Smooth muscle cell (in vitro differentiated cells): ENCODE measurements at regions not wholly inside any gene's neighbourhood (a gene's known extent, or its start where the extent isn't known, plus 50 kb on each side); places are given as distances from the start of the nearest gene placed in this dataset.

Experiments
- DNase-seq: peaks from one replicate; lab custom pipeline; 2025; ENCODE audit not compliant: unreplicated experiment; lab: John Stamatoyannopoulos, UW
- H2AFZ ChIP-seq: fragments of 200-600 bp; sonication (generic); 2 replicates; pipeline ENCODE4 v1.6.0; 2016; ENCODE audit warnings: antibody characterized with exemption, low read depth, mild to moderate bottlenecking
- H3F3A ChIP-seq: fragments of 200-600 bp; sonication (generic); 2 replicates; pipeline ENCODE4 v1.6.0; 2017; ENCODE audit warnings: antibody characterized with exemption, low read depth
- H3K27ac ChIP-seq: fragments of 200-600 bp; sonication (generic); 2 replicates; pipeline ENCODE4 v1.5.1; 2016; ENCODE audit warnings: low read depth, mild to moderate bottlenecking
- H3K27me3 ChIP-seq: fragments of 200-600 bp; sonication (generic); 2 replicates; pipeline ENCODE4 v1.6.1; 2016; ENCODE audit warnings: low read depth, mild to moderate bottlenecking
- H3K36me3 ChIP-seq: fragments of 200-600 bp; sonication (generic); 2 replicates; pipeline ENCODE4 v1.5.1; 2016; ENCODE audit warnings: low read depth
- H3K4me1 ChIP-seq: fragments of 200-600 bp; sonication (generic); 2 replicates; pipeline ENCODE4 v1.5.1; 2016; ENCODE audit warnings: low read depth
- H3K4me2 ChIP-seq: fragments of 200-600 bp; sonication (generic); 2 replicates; pipeline ENCODE4 v1.6.0; 2016; ENCODE audit warnings: mild to moderate bottlenecking
- H3K4me3 ChIP-seq: fragments of 200-600 bp; sonication (generic); 2 replicates; pipeline ENCODE4 v1.5.1; 2016; ENCODE audit warnings: mild to moderate bottlenecking
- H3K79me2 ChIP-seq: fragments of 200-600 bp; sonication (generic); 2 replicates; pipeline ENCODE4 v1.6.0; 2016; ENCODE audit warnings: low read depth, mild to moderate bottlenecking
- H3K9ac ChIP-seq: fragments of 200-600 bp; sonication (generic); 2 replicates; pipeline ENCODE4 v1.6.0; 2016; ENCODE audit warnings: low read depth
- H3K9me3 ChIP-seq: fragments of 200-600 bp; sonication (generic); replicated peaks from 2 replicates; pipeline ENCODE4 v1.5.1; 2016; ENCODE audit warnings: low read depth
- H4K20me1 ChIP-seq: fragments of 200-600 bp; sonication (generic); 2 replicates; pipeline ENCODE4 v1.6.0; 2016; ENCODE audit warnings: low read depth
- WGBS: methylation state at CpG from one replicate; pipeline ENCODE4 v1.1.7; 2016; ENCODE audit warnings: low lambda C conversion rate; 5-methylcytosine and 5-hydroxymethylcytosine counted together
- TF ChIP-seq, protein P1 (sequence below): fragments of 200-600 bp; sonication (generic); IDR thresholded peaks from 2 replicates; pipeline ENCODE4 v1.5.1; 2017; ENCODE audit warnings: borderline replicate concordance, mild to moderate bottlenecking, antibody characterized with exemption; ENCODE audit not compliant: insufficient read depth, poor library complexity, severe bottlenecking

DNA sequence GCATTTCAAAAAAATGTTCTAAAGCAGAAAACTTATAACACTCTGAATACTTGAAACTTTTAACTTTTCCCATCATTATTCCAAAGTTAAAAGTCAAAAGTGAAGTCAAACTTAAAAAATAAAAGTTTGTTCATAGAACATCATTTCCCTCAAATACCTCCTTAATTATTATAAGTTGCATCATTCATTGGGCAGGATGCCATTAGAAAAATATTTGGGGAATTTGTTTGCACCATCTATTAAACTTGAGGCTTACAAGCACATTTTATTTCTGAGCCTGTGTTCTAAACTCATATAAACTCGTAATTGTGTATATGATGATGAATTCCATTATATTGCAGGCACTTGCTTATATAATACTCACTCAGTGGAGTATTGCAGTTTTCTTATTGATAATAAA, 588.0 kb upstream of the NRXN1 start:
- no peak overlapping the region for H2AFZ ChIP-seq
- no peaks in the 10 kb centered on the region for H3K27me3 ChIP-seq
- 95% methylated on average over 1 of the region's 1 CpG for WGBS
- H3K27ac ChIP-seq: no peak overlapping the region
- no peaks in the 10 kb centered on the region for H4K20me1 ChIP-seq
- no peaks in the 10 kb centered on the region for H3K36me3 ChIP-seq
- no peak overlapping the region for H3K9ac ChIP-seq
- no peaks in the 10 kb centered on the region for H3F3A ChIP-seq
- no peaks in the 10 kb centered on the region for H3K79me2 ChIP-seq
- H3K4me3 ChIP-seq: no peak overlapping the region
- H3K9me3 ChIP-seq: no peaks in the 10 kb centered on the region
- no peak for DNase-seq
- no peaks in the 10 kb centered on the region for H3K4me1 ChIP-seq
- TF ChIP-seq, protein P1, sequence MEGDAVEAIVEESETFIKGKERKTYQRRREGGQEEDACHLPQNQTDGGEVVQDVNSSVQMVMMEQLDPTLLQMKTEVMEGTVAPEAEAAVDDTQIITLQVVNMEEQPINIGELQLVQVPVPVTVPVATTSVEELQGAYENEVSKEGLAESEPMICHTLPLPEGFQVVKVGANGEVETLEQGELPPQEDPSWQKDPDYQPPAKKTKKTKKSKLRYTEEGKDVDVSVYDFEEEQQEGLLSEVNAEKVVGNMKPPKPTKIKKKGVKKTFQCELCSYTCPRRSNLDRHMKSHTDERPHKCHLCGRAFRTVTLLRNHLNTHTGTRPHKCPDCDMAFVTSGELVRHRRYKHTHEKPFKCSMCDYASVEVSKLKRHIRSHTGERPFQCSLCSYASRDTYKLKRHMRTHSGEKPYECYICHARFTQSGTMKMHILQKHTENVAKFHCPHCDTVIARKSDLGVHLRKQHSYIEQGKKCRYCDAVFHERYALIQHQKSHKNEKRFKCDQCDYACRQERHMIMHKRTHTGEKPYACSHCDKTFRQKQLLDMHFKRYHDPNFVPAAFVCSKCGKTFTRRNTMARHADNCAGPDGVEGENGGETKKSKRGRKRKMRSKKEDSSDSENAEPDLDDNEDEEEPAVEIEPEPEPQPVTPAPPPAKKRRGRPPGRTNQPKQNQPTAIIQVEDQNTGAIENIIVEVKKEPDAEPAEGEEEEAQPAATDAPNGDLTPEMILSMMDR: no peak
- H3K4me2 ChIP-seq: no peak overlapping the region

DNA sequence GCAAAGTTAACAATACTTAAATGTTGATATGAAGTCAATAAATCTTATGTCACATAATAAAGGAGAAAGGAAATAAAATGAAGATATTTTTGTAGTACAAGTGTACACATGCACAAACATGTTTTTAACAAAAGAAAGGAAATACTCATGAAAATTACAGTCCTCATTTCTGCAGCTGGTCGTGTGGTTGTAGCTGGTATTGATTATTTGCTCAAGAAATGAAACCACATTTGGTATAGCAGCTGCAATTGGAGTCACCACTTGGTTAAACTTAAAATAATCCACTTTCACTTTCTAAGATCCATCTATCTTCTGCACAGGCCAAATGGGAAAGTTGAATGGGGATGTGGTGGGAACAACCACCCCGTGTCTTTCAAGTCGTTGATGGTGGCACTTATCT, 580.5 kb upstream of the NRXN1 start:
- H3K27me3 ChIP-seq: no peaks in the 10 kb centered on the region
- WGBS: 90% methylated on average over 3 of the region's 3 CpGs
- no peaks in the 10 kb centered on the region for H3K36me3 ChIP-seq
- TF ChIP-seq, protein P1: no peak
- peaks cover 8% of the 10 kb centered on the region for H3K9me3 ChIP-seq
- no peaks in the 10 kb centered on the region for H3F3A ChIP-seq
- no peak overlapping the region for H3K4me3 ChIP-seq
- no peak overlapping the region for H3K9ac ChIP-seq
- no peaks in the 10 kb centered on the region for H3K79me2 ChIP-seq
- no peak for DNase-seq
- H3K27ac ChIP-seq: no peak overlapping the region
- H3K4me1 ChIP-seq: no peaks in the 10 kb centered on the region
- H3K4me2 ChIP-seq: no peak overlapping the region
- no peaks in the 10 kb centered on the region for H4K20me1 ChIP-seq
- no peak overlapping the region for H2AFZ ChIP-seq

DNA sequence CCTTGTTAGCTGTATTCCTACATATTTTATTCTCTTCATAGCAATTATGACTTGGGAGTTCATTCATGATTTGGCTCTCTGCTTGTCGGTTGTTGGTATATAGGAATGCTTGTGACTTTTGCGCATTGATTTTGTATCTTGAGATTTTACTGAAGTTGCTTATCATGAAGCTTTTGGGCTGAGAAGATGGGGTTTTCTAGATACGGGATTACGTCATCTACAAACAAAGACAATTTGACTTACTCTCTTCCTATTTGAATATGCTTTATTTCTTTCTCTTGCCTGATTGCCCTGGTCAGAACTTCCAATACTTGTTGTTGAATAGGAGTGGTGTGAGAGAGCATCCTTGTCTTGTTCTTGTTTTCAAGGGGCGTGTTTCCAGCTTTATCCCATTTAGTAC, 569.8 kb upstream of the NRXN1 start:
- H3K79me2 ChIP-seq: no peaks in the 10 kb centered on the region
- no peaks in the 10 kb centered on the region for H3F3A ChIP-seq
- H3K27me3 ChIP-seq: no peaks in the 10 kb centered on the region
- peaks cover 4% of the 10 kb centered on the region for H3K9me3 ChIP-seq
- H3K27ac ChIP-seq: no peak overlapping the region
- TF ChIP-seq, protein P1: no peak
- H3K4me3 ChIP-seq: no peak overlapping the region
- H3K4me2 ChIP-seq: no peak overlapping the region
- H3K4me1 ChIP-seq: no peaks in the 10 kb centered on the region
- no peaks in the 10 kb centered on the region for H3K36me3 ChIP-seq
- no peak for DNase-seq
- H4K20me1 ChIP-seq: no peaks in the 10 kb centered on the region
- H3K9ac ChIP-seq: no peak overlapping the region
- no peak overlapping the region for H2AFZ ChIP-seq
- WGBS: 95% methylated on average over 5 of the region's 5 CpGs

DNA sequence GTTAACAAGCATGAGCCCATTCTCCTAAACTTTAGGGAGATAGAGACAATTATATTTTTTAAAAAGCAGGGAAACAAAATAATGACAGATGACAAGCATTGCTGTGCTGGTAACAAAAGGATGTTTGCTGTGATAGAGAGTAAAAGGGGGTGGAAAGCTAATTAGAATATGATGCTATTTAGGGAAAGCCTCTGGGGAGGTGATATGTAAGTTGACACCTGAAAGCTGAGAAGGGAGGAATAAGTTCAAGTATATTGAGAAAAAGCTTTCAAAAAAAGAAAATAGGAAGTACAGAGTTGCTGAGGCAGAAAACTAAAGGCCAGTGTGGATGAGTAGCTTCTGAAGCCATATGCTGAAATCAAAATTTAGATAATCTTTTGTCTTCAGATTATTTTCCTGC, 565.2 kb upstream of the NRXN1 start:
- Histone ChIP-seq H4K20me1 (no peaks in the 10 kb centered on the region), H3K4me3 (no peak overlapping the region), H3K9ac (no peak overlapping the region), H2AFZ (no peak overlapping the region), H3K27ac (no peak overlapping the region), H3K79me2 (no peaks in the 10 kb centered on the region), H3K27me3 (no peaks in the 10 kb centered on the region), H3K36me3 (no peaks in the 10 kb centered on the region), H3F3A (no peaks in the 10 kb centered on the region), H3K4me2 (no peak overlapping the region), H3K9me3 (peaks cover 4% of the 10 kb centered on the region), H3K4me1 (no peaks in the 10 kb centered on the region)
- TF ChIP-seq, protein P1: no peak
- no peak for DNase-seq
